Kidney glomerular epithelial cell (primary cell): ENCODE measurements at regions not wholly inside any gene's neighbourhood (a gene's known extent, or its start where the extent isn't known, plus 50 kb on each side); places are given as distances from the start of the nearest gene placed in this dataset.
A peak's percentile ranks its signal among the peaks of the same experiment; 100 is the strongest.

ENCODE experiments used
- DNase-seq: peaks from one replicate; lab custom pipeline; 2025; lab: John Stamatoyannopoulos, UW

DNA sequence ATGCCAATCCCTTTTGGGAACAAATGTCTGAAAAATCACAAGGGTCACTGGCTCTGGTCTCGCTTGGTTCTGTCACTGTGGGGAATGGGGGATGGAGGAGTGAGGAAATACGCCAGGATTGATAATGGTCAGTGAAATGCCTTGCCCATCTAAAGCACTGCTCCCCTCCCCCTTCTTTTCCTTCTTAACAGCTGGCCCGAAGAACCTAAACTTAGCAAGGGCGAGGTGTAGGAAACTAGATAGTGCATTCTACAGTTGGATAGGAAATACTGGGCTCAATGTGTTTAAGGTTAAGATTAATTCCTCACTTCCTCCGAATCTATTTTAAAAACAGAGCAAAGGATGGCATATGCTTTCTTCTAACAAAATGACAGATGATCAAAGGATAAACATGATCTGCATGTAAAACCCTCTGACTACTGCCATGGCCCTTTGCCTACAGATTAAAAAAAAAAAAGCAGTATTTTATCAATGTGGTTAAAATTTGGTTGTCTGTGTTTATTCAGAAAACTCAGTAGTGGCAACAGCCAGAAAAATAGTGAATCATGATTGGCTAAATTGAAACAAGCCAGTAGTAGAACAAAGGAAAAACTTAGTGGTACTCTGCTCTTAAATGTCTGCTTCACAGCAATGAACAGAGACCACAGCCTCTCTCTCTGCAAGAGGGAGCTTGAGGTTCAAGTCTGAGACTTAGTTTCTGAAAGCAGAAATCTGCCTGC, 86.1 kb upstream of the VAV3 start:
- no peak for DNase-seq

DNA sequence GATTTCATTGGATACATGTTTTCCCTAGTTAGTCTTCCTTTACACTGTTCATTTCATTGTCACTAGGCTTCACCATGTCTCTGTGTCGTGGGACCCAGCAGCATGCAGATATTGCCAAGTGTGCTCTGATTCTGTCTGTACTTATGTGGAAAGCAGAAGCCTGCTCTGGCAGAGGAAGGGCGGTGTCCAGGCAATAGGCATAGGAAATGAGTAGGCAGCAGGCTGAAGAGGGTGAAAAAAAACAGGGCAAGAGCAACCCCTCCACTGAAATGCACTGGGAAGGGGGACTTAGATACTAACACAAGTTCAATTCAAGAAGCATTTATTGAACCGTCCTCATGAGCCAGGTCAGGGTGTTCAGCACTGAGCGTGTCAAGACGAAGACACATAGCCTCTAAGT, 85.2 kb upstream of the VAV3 start:
- no peak for DNase-seq

DNA sequence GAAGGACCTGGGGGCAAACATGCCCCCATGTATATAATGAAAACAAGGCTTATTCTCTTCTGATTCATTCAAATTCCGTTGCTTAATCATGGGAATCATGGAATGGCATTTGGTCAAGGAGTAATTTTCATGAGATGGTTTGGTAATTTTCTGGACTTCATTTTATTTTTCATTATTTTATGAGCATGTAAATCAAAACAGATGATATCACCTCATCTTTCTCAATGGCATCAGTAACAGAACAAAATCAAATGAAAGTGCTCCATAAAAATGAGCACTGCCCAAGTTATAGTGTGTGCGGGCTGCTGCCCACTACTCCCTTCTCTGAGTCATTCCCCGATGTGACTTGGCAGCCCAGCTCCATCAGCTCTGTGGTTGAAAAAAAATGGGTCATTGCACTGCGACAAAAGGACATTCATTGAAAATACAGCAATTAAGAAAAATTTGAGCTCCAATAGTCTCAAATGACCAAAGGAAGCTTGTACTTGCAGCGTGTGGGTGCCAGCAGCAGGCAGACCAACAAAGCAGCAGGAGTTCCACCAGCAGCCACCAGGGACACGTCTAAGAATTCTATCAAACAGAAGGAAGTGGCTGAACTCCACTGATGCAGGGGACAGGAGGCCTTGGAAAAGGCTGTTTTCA, 84.3 kb upstream of the VAV3 start:
- DNase-seq: peak; percentile 89

DNA sequence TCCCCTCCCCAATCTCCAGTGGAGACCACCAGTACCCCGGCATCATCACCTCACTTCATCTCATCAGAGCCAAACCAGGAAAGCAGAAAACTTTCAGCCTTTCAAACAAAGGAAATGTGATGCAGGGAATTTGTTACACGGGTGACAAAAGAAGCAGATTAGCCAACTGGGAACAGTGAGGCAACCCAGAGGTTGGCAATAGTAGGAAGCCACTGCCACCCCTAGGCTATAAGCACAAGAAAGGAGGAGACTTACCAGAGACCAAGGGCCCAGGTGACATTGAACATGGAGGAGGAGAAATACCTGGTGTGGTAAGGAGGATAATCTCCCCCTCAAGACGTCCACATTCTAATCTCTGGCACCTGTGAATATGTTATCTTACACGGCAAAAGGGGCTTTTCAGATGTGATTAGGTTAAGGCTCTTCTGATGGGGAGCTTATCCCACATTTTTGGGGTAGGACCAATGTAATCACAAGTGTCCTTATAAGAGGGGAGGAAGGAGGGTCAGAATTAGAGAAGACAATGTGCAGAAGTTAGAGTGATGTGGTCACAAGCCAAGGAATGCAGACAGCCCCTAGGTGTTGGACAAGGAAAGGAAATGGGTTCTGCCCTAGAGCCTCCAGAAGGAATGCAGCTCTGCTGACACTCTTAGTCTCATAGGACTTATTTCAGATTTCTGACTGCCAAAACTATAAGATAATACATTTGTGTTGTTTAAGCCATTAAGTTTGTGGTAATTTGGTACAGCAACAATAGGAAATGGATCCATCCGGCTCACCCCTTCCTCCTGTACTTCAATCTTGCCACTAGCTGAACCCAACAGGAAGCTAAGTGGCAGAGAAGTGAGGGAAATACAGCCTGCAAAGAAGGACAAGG, 83.6 kb upstream of the VAV3 start:
- no peak for DNase-seq

DNA sequence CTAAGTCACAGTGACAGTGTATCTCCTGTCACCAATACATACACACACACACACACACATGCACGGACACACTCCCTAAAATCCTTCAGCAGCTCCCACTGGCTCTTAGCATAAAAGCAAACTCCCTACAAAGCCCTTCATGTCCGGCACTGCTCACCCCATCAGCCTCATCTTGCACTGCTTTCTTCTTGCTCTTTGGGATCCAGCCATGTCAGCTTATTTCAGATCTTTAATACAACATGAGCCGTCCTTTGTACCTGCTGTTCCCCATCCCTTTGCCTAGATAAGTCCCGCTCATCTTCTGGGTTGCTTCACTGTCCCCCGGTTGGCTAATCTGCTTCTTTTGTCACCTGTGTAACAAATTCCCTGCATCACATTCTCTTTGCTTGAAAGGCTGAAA, 82.1 kb upstream of the VAV3 start:
- no peak for DNase-seq

DNA sequence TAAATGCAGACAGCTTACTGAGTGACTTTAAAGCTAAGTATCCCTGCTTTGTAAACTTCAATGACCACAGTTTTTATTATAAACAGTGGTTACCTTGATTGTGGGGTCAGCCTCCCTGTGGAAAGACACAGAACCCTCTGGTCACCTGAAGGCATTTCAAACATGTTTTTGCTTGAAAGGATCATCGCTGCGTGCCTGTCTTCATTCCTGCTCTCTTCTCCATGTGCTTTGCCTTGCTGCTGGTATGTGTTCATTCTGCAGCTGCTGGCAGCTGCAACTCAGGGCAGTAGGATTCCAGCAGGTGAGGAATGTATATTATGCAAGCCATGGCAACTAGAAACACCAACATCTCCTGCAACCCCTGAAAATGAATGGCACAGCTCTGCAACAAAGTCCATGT, 81.0 kb upstream of the VAV3 start:
- DNase-seq: no peak

DNA sequence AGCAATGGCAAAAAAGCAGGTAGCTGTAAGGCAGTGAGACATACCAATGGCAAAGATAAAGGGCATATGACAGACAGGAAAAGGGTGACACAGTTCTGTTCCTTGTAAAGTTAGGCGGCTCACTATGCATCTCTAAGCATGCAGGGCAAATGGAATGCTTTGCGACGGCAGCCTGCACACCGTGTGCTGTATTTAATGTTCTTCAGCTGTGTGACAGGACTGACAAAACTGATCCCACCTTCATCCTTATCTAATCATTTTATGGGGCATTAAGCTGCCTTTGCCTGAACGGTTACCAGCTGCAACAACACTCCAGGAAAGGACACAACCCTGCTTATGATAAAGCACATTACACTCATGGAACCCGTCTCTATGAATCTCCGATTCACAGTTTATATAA, 80.5 kb upstream of the VAV3 start:
- DNase-seq: no peak

DNA sequence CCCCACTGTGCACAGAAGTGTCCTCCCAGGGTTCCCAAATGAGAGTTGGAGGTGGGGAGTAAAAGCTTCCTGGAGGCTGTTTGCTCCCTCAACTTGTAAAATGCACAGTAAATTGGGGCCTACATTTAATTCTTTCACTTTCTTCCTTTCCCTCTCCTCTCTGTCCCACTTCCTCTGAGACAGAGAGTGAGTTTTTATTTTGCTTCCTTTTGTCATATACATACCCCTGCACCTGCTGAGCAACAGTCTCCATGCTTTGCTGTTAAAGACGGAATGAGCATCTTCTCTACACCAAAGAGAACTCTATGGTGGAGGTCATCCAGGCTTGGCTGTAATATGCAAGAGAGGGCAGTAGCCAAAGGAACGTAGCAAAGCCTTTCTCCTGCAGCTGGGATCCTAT, 79.3 kb upstream of the VAV3 start:
- no peak for DNase-seq

DNA sequence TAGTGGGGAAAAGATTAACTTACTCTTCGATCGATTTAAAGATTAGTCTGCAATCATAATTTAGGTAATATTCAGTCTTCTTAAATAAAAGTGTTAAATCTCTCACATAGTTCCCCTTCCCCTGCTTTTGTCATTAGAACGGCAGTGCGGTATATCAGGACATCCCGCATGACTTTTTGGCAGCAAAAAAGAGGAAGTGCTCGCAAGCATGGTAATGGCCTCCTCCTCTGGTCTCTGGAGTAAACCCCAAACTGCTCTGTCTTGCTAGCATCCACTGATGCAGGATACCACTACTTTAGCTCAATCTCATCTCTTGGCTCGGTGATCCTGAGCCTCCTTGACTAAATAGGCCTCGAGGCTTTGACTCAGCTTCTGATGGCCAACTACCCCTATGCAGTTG, 78.7 kb upstream of the VAV3 start:
- DNase-seq: no peak

DNA sequence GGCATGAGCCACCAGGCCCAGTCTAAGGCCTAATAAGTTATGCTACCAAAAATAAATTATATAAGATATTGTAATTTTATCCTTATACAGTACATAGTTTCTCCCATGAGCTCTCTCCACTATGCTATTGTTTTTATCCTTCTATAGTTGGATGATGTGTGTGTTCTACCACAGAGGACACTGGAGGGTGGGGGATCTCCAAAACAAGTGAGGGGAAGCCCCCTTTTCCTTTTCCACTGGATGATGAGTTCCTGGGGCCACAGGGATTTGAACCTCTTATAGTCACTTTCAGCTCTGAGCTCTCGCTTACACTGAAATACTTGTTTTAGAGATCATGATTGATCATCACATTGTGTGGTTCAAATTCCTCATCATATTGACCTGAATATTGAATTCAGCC, 77.6 kb upstream of the VAV3 start:
- no peak for DNase-seq

DNA sequence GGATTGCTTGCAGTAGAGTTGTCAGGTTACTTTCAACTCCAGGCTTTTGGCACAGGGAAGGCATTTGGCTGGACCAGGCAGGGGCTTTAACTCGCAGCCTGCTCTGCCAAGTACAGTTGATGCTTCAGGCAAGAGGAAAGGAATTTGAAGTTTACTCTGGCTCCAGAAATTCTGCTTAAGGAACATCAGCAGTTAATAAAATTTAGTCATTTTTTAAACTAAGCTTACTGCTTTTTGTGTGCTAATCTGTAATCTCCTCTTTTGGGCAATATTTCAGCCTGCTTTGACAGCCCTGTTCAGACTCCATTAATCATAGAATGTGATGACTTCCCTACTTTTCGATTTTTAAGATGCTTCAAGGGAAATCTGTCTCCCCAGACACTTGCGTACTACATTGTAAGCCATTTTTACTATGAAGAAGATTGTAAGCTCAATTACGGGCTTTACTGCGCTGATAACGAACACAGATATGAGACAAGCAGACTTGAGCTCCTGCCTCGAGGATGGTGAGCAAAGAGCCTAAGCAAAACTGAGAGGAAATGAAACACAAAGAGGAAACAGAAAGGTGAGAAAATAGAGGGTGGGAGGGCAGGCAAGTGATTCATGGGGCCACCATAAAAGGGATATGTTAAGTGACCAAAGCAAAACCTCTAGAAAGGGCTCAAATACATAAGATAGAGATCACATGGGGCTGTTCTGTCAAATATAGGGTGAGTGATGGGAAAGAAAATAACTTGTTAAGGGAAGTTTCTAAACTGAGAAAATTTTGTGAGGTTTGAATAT, 76.6 kb upstream of the VAV3 start:
- no peak for DNase-seq

DNA sequence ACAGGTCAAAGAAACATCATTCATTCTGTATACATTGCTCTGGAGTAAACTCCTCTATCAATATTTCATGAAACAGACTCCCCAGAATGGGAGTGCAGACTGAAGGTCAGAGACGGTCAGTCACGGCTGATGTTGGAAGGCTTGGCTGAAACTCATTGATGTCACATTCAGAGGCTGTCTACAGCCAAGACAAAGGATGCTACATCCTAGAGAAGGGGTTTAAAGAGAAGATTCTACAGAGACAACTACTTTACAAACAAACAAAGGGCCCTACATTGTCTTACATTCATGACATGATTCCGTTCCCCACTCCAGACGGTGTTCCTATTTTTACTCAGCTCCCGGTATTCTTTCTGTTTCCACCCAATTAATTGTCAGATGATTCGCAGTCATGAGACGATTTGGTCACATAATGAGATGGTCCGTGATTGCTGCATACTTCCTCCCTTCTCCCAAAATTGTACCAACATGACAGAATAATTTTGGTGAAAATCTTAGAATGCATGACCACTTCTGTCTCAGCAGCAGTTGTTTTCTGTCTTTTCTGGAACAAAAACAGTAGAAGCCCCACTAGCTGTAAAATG, 73.8 kb upstream of the VAV3 start:
- DNase-seq: no peak

DNA sequence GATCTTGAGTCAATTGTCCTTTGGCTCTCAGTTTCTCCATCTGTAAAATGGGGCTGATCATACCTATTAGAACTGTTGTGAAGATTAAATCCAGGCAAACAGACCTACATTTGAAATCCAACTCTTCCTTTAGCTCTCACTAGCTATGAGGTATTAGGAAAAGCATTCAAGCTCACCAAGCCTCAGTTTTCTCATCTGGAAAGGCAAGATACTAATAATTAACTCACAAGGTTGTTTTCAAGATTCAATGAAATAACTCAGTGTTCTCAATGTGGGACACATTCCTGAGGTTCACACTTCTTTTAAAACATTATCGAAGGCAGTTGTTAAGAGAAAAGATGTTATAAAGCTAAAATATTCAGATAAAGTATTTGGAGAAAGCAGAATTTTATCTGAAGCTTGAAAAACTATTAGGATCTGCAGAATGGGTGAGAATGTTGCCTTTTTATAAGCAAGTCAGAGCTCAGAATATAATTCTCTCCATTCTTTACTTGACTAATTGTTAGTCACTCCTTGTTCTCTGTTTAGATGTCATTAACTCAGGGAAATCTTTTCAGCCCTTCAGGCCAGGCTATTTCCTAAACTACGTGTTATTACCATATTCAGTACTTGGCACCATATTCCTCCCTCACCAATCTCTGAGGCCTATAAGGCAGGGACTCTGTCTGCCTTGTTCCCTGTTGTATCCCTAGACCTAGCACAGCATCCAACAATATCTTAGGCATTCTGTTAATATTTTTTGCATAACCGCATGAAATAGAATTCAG, 72.0 kb upstream of the VAV3 start:
- DNase-seq: peak; percentile 82

DNA sequence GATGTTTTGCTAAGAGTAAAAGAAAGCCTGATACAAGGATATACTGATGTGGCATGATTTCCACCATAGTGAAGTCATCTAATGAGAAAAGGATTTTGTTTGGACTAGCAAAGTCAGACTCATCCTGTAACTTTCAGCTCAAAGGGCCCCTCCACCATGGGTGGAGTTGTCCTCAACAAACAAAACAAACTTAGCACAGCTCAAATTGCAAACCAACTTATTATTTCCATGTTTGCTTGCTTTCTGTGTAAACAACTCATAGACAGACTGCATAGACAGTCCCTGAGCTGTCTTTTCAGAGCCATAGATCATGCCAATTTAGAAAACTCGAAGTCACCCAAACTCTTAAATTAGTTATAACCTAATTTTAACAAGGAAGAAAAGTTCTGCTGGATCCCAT, 69.4 kb upstream of the VAV3 start:
- no peak for DNase-seq

DNA sequence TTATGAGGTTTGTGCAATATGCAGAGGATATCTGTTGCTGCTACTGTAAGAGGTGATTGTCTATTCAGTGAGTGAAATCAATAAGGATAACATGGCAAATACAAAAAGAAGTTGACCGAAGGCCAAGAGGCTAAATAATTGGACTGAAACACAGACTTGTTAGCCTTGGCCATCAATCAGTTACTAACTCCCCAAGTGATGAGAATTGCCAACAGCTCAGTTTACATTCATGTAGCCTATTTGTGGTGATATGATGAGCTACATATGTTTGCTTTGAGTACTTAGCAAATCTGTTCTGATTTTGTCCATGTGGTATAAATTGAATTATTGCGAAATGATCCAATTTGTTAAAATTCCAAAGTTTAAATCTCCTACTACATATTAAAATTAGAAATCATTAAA, 68.6 kb upstream of the VAV3 start:
- no peak for DNase-seq

DNA sequence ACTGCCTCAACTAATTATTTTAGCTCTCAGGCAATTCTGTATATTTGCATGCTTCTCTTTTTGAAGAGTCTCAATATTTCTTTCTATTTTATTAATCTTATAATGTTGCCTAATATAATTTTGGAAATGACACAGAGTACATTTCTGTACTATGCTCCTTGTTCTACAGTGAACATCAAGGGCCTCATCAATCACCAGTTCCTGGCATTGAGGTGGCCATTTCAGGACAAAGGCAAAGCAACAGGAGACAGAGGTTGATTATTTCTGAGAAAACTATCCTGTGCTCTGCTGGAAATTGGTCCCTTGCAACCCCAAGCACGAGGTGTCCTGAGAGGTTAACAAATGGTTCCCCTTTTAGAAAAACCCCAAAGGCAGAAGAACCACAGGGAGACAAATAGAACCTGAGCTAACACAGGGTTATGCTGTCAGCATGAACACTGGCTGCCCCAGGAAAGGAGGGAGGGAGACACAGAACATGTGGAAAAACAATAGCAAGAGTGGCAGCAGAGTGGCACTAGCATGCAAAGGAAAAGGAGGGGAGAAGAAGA, 63.9 kb upstream of the VAV3 start:
- no peak for DNase-seq

DNA sequence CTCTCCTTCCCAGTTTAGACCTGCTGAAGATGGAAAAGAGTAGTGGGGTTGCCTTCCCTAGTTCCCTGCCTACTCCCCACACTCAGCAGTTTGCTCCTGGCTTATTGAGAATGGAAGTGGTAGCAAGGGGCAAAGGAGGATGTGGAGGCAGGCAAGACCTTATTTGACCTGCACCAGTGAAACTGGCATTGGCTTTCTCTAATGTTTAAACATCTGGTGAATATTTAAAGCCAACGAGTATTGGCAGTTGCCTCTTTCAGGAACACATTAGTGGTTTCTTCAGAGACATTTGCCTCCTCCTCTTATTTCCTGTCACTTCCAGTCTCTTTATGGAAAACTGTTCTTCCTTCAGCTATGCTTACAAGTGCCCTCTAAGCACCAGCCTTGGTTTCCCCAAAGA, 62.4 kb upstream of the VAV3 start:
- no peak for DNase-seq

DNA sequence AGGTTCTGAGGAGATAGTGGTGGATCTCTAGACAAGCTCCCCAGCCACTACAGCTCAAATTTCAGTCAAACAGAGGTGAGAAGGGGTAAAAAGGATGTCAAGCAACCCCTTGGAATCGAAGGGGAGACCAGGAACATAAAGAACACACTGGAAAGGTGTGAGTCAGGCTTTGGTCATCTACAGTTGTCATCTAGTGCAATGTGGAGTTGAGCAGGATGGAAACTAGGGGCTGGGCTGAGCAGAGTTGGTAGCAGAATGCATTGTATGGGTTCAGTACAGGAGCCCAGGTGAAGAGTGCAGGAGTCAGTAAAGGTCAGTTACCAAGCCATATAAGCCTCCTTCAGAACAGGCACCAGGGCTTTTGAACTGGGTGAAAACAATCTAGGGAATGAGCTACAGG, 52.7 kb upstream of the VAV3 start:
- peak; percentile 17 for DNase-seq

DNA sequence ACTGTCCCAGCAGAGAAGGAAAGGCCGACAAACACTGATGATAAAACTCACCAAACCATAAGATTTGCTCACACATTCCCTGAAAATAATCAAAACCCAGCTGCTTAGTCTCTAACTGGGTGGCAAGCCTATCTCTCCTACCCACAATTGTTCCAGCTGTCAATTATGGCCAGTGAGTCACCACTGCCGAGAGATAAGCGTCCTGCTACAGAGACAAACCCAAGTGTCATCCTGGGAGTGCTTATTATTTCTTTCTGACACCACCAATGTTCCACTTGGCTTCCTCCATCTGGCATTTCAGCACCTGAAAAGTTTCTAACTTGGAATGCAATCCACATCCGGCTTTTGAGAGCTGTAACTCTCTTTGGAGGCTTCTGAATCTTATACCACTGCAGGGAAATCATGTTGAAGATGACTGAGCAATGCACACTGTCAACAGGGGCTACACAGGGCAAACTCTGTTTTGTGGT, 51.5 kb upstream of the VAV3 start:
- peak; percentile 89 for DNase-seq
